Erythroblast (primary cell): ENCODE measurements at regions not wholly inside any gene's neighbourhood (a gene's known extent, or its start where the extent isn't known, plus 50 kb on each side); places are given as distances from the start of the nearest gene placed in this dataset.

Experiments used
- GATA1 ChIP-seq: IDR thresholded peaks from 2 replicates; pipeline ENCODE4 v1.6.1; 2011; ENCODE audit warnings: low read depth, mild to moderate bottlenecking, control low read depth, low read length, moderate library complexity
- POLR2A ChIP-seq: IDR thresholded peaks from 2 replicates; pipeline ENCODE4 v1.6.1; 2011; ENCODE audit warnings: mild to moderate bottlenecking, low read length

GRCh38 chr17:52762147-52762793 is 603.8 kb upstream of the CA10 start:
- TF ChIP-seq POLR2A (no peak), GATA1 (no peak)
